Epithelial cell of proximal tubule (primary cell): ENCODE measurements at regions not wholly inside any gene's neighbourhood (a gene's known extent, or its start where the extent isn't known, plus 50 kb on each side); places are given as distances from the start of the nearest gene placed in this dataset.

Experiments
- DNase-seq: peaks from one replicate; pipeline ENCODE4 v3.0.0-alpha.2; 2011; ENCODE audit warnings: low read depth
- H3K4me3 ChIP-seq: 2 replicates; pipeline ENCODE4 v1.5.1; 2011; ENCODE audit warnings: low read depth, mild to moderate bottlenecking, low read length
- CTCF ChIP-seq: conservative IDR thresholded peaks from 2 replicates; pipeline ENCODE4 v1.5.1; 2012; ENCODE audit warnings: low read depth, mild to moderate bottlenecking, low read length

GRCh38 chr11:122509091-122509490 is 146.4 kb upstream of the UBASH3B start:
- no peak overlapping the region for H3K4me3 ChIP-seq
- no peak for DNase-seq
- TF ChIP-seq CTCF = no peak

GRCh38 chr11:122505304-122506006 is 150.1 kb upstream of the UBASH3B start:
- TF ChIP-seq CTCF = peak; percentile 93
- no peak overlapping the region for H3K4me3 ChIP-seq
- peak; percentile 31 for DNase-seq

- TF ChIP-seq CTCF = no peak
- DNase-seq = no peak
- no peak overlapping the region for H3K4me3 ChIP-seq
These were observed 161.3 kb upstream of the UBASH3B start for GRCh38 chr11:122494221-122494620.

- DNase-seq = no peak
- H3K4me3 ChIP-seq = no peak overlapping the region
- TF ChIP-seq CTCF = no peak
These were observed 164.0 kb upstream of the UBASH3B start for GRCh38 chr11:122491509-122491908.

- DNase-seq = no peak
- TF ChIP-seq CTCF = no peak
- H3K4me3 ChIP-seq = no peak overlapping the region
These were observed 166.4 kb upstream of the UBASH3B start for GRCh38 chr11:122488892-122489706.

- no peak overlapping the region for H3K4me3 ChIP-seq
- TF ChIP-seq CTCF = no peak
- DNase-seq = no peak
These were observed 167.9 kb upstream of the UBASH3B start for GRCh38 chr11:122487669-122488068.
